ENCODE measurements at regions not wholly inside any gene's neighbourhood (a gene's known extent, or its start where the extent isn't known, plus 50 kb on each side); places are given as distances from the start of the nearest gene placed in this dataset.

DNA sequence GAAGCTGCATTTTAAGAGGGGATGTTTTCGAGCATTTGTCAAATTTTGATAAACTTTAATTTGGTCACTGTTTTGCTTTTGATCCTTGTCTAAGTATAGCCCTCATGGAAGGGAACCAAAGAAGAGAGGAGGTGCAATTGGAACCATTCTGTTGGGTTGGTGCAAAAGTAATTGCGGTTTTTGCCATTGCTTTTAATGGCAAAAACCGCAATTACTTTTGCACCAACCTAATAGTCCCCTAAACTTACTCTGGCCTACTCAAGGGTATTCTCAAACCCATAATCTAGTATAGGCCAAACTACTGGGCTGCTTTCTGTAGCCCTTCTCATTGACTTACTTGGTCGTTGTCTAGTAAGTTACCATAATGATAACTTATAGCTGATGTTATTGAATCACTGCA, 634.7 kb downstream of the MAFB start:
- Histone ChIP-seq H3K27me3 (no peaks in the 10 kb centered on the region), H3K4me1 (ENCODE audit: insufficient read depth) (no peaks in the 10 kb centered on the region), H3K4me2 (no peak overlapping the region), H3K4me3 (no peak overlapping the region), H3K9me3 (ENCODE audit: low read depth) (no peaks in the 10 kb centered on the region), H4K20me1 (ENCODE audit: insufficient read depth, poor library complexity, severe bottlenecking) (no peaks in the 10 kb centered on the region), H3K79me2 (no peaks in the 10 kb centered on the region), H3K36me3 (replicated peaks; ENCODE audit: insufficient read depth, low read depth) (no peaks in the 10 kb centered on the region), H2AFZ (no peak overlapping the region), H3K27ac (no peak overlapping the region), H3K9me2 (replicated peaks; ENCODE audit: insufficient read depth) (no peaks in the 10 kb centered on the region)
- TF ChIP-seq, protein P1, sequence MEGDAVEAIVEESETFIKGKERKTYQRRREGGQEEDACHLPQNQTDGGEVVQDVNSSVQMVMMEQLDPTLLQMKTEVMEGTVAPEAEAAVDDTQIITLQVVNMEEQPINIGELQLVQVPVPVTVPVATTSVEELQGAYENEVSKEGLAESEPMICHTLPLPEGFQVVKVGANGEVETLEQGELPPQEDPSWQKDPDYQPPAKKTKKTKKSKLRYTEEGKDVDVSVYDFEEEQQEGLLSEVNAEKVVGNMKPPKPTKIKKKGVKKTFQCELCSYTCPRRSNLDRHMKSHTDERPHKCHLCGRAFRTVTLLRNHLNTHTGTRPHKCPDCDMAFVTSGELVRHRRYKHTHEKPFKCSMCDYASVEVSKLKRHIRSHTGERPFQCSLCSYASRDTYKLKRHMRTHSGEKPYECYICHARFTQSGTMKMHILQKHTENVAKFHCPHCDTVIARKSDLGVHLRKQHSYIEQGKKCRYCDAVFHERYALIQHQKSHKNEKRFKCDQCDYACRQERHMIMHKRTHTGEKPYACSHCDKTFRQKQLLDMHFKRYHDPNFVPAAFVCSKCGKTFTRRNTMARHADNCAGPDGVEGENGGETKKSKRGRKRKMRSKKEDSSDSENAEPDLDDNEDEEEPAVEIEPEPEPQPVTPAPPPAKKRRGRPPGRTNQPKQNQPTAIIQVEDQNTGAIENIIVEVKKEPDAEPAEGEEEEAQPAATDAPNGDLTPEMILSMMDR (IDR thresholded peaks at IDR 0.05; ENCODE audit: poor library complexity), result no peak
- TF ChIP-seq EZH2phosphoT487 (IDR thresholded peaks at IDR 0.05; ENCODE audit: low read depth, severe bottlenecking, unreplicated experiment) (no peak), EZH2 (IDR thresholded peaks at IDR 0.05; ENCODE audit: borderline replicate concordance) (no peak)
- no peak for DNase-seq (ENCODE audit: low spot score)
- WGBS (ENCODE audit: low lambda C conversion rate, missing lambda C conversion rate), result 73% methylated on average over 4 of the region's 4 CpGs

DNA sequence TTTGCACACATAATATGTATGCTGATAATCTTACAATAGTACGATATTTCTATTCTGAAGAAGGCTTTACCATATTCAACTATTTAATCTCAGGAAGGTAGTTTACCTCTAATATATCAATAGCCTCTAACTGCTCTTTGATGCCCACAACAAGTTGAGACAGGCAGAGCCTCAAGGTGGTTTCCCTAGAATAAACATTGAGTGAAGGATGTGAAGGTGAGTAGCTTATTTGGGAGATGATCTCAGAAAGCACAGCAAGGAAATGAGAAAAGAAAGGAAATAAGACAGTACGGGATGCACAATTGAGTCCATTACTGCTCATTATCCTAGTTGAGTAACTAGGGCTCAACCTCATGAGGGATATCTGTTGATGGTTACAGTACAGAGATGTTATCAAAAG, 638.4 kb downstream of the MAFB start:
- 96% methylated on average over 2 of the region's 2 CpGs for WGBS (ENCODE audit: low lambda C conversion rate, missing lambda C conversion rate)
- no peak overlapping the region for H2AFZ ChIP-seq

GRCh38 chr20:40049854-40050253, 639.2 kb downstream of the MAFB start:
- no peak overlapping the region for H3K4me3 ChIP-seq
- TF ChIP-seq, protein P1 (IDR thresholded peaks at IDR 0.05; ENCODE audit: poor library complexity), result no peak
- TF ChIP-seq EZH2 (IDR thresholded peaks at IDR 0.05; ENCODE audit: borderline replicate concordance) (no peak), EZH2phosphoT487 (IDR thresholded peaks at IDR 0.05; ENCODE audit: low read depth, severe bottlenecking, unreplicated experiment) (no peak)
- H2AFZ ChIP-seq, result no peak overlapping the region

More for the DNA sequence above, 638.4 kb downstream of the MAFB start:
- H3K4me2 ChIP-seq, result no peak overlapping the region
- no peaks in the 10 kb centered on the region for H4K20me1 ChIP-seq (ENCODE audit: insufficient read depth, poor library complexity, severe bottlenecking)
- no peak for DNase-seq (ENCODE audit: low spot score)
- H3K4me3 ChIP-seq, result no peak overlapping the region
- H3K79me2 ChIP-seq, result no peaks in the 10 kb centered on the region
- no peaks in the 10 kb centered on the region for H3K27me3 ChIP-seq
- H3K9me2 ChIP-seq (replicated peaks; ENCODE audit: insufficient read depth), result no peaks in the 10 kb centered on the region
- no peak overlapping the region for H3K27ac ChIP-seq
- TF ChIP-seq EZH2phosphoT487 (IDR thresholded peaks at IDR 0.05; ENCODE audit: low read depth, severe bottlenecking, unreplicated experiment) (no peak), EZH2 (IDR thresholded peaks at IDR 0.05; ENCODE audit: borderline replicate concordance) (no peak)
- TF ChIP-seq, protein P1 (IDR thresholded peaks at IDR 0.05; ENCODE audit: poor library complexity), result no peak
- no peaks in the 10 kb centered on the region for H3K4me1 ChIP-seq (ENCODE audit: insufficient read depth)
- no peaks in the 10 kb centered on the region for H3K9me3 ChIP-seq (ENCODE audit: low read depth)
- H3K36me3 ChIP-seq (replicated peaks; ENCODE audit: insufficient read depth, low read depth), result no peaks in the 10 kb centered on the region

GRCh38 chr20:40046703-40047102, 642.3 kb downstream of the MAFB start:
- Histone ChIP-seq H3K4me2 (no peak overlapping the region), H3K27me3 (no peaks in the 10 kb centered on the region), H3K9me3 (ENCODE audit: low read depth) (no peaks in the 10 kb centered on the region), H3K9me2 (replicated peaks; ENCODE audit: insufficient read depth) (no peaks in the 10 kb centered on the region), H3K4me1 (ENCODE audit: insufficient read depth) (no peaks in the 10 kb centered on the region), H3K79me2 (no peaks in the 10 kb centered on the region), H3K27ac (no peak overlapping the region), H2AFZ (no peak overlapping the region), H4K20me1 (ENCODE audit: insufficient read depth, poor library complexity, severe bottlenecking) (no peaks in the 10 kb centered on the region), H3K36me3 (replicated peaks; ENCODE audit: insufficient read depth, low read depth) (no peaks in the 10 kb centered on the region), H3K4me3 (no peak overlapping the region)
- 89% methylated on average over 2 of the region's 2 CpGs for WGBS (ENCODE audit: low lambda C conversion rate, missing lambda C conversion rate)
- TF ChIP-seq EZH2phosphoT487 (IDR thresholded peaks at IDR 0.05; ENCODE audit: low read depth, severe bottlenecking, unreplicated experiment) (no peak), EZH2 (IDR thresholded peaks at IDR 0.05; ENCODE audit: borderline replicate concordance) (no peak)
- TF ChIP-seq, protein P1 (IDR thresholded peaks at IDR 0.05; ENCODE audit: poor library complexity), result no peak
- no peak for DNase-seq (ENCODE audit: low spot score)

More at GRCh38 chr20:40049854-40050253, 639.2 kb downstream of the MAFB start:
- H3K36me3 ChIP-seq (replicated peaks; ENCODE audit: insufficient read depth, low read depth), result no peaks in the 10 kb centered on the region
- no peaks in the 10 kb centered on the region for H3K79me2 ChIP-seq
- no peaks in the 10 kb centered on the region for H4K20me1 ChIP-seq (ENCODE audit: insufficient read depth, poor library complexity, severe bottlenecking)
- no peak for DNase-seq (ENCODE audit: low spot score)
- no peaks in the 10 kb centered on the region for H3K9me3 ChIP-seq (ENCODE audit: low read depth)
- no peaks in the 10 kb centered on the region for H3K4me1 ChIP-seq (ENCODE audit: insufficient read depth)
- no peaks in the 10 kb centered on the region for H3K9me2 ChIP-seq (replicated peaks; ENCODE audit: insufficient read depth)
- no peaks in the 10 kb centered on the region for H3K27me3 ChIP-seq
- H3K4me2 ChIP-seq, result no peak overlapping the region
- H3K27ac ChIP-seq, result no peak overlapping the region
